Neural crest cell (in vitro differentiated cells): ENCODE measurements at regions not wholly inside any gene's neighbourhood (a gene's known extent, or its start where the extent isn't known, plus 50 kb on each side); places are given as distances from the start of the nearest gene placed in this dataset.

Source experiments
- DNase-seq: peaks from one replicate; pipeline ENCODE4 v3.0.0; 2021; ENCODE audit warnings: low read depth, mixed read lengths, low spot score
- H3K27ac Mint-ChIP-seq: one replicate; pipeline ENCODE4 v1.8.0; 2021; ENCODE audit warnings: mild to moderate bottlenecking, mixed read lengths; ENCODE audit not compliant: unreplicated experiment
- H3K27me3 Mint-ChIP-seq: 2 replicates; pipeline ENCODE4 v1.8.0; 2021; ENCODE audit warnings: low read depth, mild to moderate bottlenecking, mixed read lengths
- H3K36me3 Mint-ChIP-seq: 2 replicates; pipeline ENCODE4 v1.8.0; 2021; ENCODE audit warnings: low read depth, mild to moderate bottlenecking, mixed read lengths
- H3K4me1 Mint-ChIP-seq: 2 replicates; pipeline ENCODE4 v1.8.0; 2021; ENCODE audit warnings: mixed read lengths
- H3K4me3 Mint-ChIP-seq: one replicate; pipeline ENCODE4 v1.8.0; 2021; ENCODE audit warnings: mild to moderate bottlenecking, mixed read lengths
- H3K9me3 Mint-ChIP-seq: 2 replicates; pipeline ENCODE4 v1.8.0; 2021; ENCODE audit warnings: mixed read lengths
- TF ChIP-seq, protein P1 (sequence below): fragments of 200-600 bp; sonication (generic); conservative IDR thresholded peaks from 2 replicates; pipeline ENCODE4 v1.5.0; 2021; ENCODE audit warnings: antibody characterized with exemption, mild to moderate bottlenecking

DNA sequence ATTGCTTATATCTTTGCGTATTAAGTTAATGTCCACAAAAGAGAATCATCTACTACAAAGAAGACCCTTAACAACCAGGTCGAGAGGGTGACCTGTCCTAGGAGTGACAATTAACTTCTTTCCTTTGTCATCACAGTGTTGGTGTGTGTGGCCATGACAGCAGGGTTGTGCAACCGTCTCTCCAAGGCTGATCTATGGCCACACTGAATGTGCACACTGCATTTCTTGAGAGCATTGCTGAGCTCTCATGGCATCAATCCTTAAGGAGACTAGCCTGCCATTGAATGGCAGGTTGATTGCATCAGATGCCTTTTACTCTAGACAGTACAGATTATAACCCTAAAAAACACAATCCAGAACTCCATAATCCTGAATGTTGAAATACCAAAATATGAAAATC lies 86.5 kb upstream of the OLFM3 start:
- Mint-ChIP-seq H3K4me1 (peaks cover 6% of the 10 kb centered on the region), H3K9me3 (peaks cover 6% of the 10 kb centered on the region), H3K27ac (no peak overlapping the region), H3K36me3 (no peaks in the 10 kb centered on the region), H3K27me3 (no peaks in the 10 kb centered on the region), H3K4me3 (no peak overlapping the region)
- TF ChIP-seq, protein P1, sequence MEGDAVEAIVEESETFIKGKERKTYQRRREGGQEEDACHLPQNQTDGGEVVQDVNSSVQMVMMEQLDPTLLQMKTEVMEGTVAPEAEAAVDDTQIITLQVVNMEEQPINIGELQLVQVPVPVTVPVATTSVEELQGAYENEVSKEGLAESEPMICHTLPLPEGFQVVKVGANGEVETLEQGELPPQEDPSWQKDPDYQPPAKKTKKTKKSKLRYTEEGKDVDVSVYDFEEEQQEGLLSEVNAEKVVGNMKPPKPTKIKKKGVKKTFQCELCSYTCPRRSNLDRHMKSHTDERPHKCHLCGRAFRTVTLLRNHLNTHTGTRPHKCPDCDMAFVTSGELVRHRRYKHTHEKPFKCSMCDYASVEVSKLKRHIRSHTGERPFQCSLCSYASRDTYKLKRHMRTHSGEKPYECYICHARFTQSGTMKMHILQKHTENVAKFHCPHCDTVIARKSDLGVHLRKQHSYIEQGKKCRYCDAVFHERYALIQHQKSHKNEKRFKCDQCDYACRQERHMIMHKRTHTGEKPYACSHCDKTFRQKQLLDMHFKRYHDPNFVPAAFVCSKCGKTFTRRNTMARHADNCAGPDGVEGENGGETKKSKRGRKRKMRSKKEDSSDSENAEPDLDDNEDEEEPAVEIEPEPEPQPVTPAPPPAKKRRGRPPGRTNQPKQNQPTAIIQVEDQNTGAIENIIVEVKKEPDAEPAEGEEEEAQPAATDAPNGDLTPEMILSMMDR = no peak
- no peak for DNase-seq

DNA sequence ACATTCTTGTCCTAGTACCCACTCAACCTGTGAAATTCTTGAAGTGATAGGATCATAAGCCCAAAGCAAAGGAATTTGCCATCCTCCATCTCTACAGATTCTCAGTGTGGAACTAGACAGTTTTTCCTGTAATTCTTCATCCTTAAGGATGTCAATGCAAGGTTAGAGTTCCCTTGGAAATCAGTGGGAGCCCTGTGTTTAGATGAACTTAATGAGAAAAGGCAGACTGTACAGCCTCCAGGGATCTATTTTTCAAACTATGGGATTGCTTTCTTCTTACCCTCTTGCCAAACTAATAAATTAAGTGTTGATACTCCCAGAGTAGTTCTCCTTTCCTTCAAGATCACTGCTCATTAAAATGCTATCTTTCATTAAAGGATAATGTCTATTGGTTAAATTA lies 78.1 kb upstream of the OLFM3 start:
- TF ChIP-seq, protein P1 = no peak
- Mint-ChIP-seq H3K36me3 (no peaks in the 10 kb centered on the region), H3K4me1 (no peaks in the 10 kb centered on the region), H3K27me3 (no peaks in the 10 kb centered on the region), H3K9me3 (no peaks in the 10 kb centered on the region), H3K4me3 (no peak overlapping the region), H3K27ac (no peak overlapping the region)
- DNase-seq = no peak

DNA sequence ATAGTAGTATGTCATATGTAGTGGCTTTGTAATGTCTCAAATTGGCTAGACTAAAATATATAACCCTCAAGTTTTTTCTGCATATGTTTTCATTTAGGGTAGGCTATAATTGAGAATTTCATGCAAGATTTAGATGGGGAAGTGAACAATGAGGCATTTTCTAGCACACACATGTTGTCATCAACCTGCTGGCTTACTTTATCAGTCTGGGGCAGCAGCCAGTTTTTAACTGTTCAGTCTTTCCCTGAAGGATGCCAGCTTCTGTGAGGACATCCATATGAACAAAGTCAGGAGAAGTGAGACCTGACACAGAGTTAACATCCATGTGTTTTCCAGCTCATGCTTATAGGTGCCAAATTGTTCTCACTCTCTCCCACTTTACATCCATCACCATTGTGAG lies 74.7 kb upstream of the OLFM3 start:
- Mint-ChIP-seq H3K4me1 (peaks cover 4% of the 10 kb centered on the region), H3K4me3 (no peak overlapping the region), H3K27ac (no peak overlapping the region), H3K36me3 (no peaks in the 10 kb centered on the region), H3K27me3 (no peaks in the 10 kb centered on the region), H3K9me3 (peaks cover 10% of the 10 kb centered on the region)
- no peak for DNase-seq
- TF ChIP-seq, protein P1 = no peak

DNA sequence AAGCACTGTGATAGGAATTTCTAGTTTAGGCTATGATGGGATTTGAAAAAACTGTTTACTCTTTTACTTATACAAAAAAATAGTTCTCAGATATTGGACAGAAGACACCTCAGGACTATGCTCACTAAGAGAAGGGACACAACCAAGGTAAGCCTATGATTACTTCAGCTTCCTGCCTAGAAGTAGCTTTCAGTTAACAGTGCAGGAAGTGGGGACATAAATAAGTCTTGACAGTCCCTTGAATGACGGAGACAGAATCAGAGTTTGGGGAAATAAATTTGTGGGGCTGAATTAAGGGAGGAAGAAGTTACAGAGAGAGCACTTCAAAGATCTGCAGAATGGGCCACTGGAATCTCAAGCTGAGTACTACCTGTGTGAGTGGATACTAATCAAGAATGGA lies 53.8 kb upstream of the OLFM3 start:
- TF ChIP-seq, protein P1 = no peak

DNA sequence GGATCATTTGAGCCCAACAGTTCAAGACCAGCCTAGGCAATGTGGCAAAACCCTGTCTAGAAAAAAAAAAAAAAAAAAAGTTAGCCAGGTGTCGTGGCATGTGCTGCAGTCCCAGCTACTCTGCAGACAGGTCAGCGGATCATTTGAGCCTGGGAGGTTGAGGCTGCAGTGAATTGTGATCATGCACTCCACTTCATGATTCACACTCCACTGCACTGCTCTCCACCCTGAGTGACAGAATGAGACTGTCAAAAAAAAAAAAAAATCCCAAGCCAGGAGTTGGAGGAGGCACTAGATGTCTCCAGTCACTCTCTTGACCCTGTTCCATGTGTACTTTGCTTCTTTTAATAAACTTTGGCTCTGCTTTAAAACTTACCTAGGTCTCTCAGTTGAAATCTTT lies 51.0 kb upstream of the OLFM3 start:
- Mint-ChIP-seq H3K9me3 (no peaks in the 10 kb centered on the region), H3K4me1 (no peaks in the 10 kb centered on the region)

More for the DNA sequence above, 53.8 kb upstream of the OLFM3 start:
- no peak overlapping the region for H3K4me3 Mint-ChIP-seq
- H3K27ac Mint-ChIP-seq = no peak overlapping the region
- H3K36me3 Mint-ChIP-seq = no peaks in the 10 kb centered on the region
- no peaks in the 10 kb centered on the region for H3K9me3 Mint-ChIP-seq
- no peaks in the 10 kb centered on the region for H3K4me1 Mint-ChIP-seq
- H3K27me3 Mint-ChIP-seq = no peaks in the 10 kb centered on the region
- no peak for DNase-seq

More for the DNA sequence above, 51.0 kb upstream of the OLFM3 start:
- Mint-ChIP-seq H3K4me3 (no peak overlapping the region), H3K27me3 (no peaks in the 10 kb centered on the region), H3K36me3 (peaks cover under 1% of the 10 kb centered on the region), H3K27ac (no peak overlapping the region)
- TF ChIP-seq, protein P1 = no peak
- DNase-seq = no peak
